GM21723 (cell line): ENCODE measurements at regions not wholly inside any gene's neighbourhood (a gene's known extent, or its start where the extent isn't known, plus 50 kb on each side); places are given as distances from the start of the nearest gene placed in this dataset.

ENCODE experiments used
- ATAC-seq: cut with Tn5 transposase; IDR thresholded peaks from one replicate; pipeline ENCODE4 v1.9.1; 2021; ENCODE audit warnings: mild to moderate bottlenecking, moderate library complexity; ENCODE audit not compliant: unreplicated experiment

- no peak for ATAC-seq
Measured at GRCh38 chrX:69365755-69366154, 138.4 kb upstream of the NALF2 start.

DNA sequence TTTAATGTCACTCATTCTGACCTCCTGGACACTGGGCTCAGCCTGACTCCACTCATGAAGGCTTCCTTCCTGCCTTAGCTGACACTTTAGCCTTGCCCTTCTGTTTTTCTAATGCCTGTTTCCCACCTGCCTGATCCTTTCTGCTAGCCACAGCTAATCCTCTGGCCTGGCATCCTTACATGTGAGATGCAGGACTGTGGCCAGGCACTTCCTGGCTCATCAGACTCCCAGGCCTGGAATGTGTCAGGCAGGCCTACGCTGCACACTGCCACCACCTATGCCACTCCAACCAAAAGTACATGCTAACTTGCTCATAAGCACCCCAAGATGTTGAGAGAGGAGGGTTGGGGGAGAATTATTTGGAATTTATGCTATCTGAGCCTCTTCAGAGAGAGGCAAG, 138.8 kb upstream of the NALF2 start:
- ATAC-seq: no peak

GRCh38 chrX:69362856-69363255, 141.3 kb upstream of the NALF2 start:
- ATAC-seq: peak; percentile 72

GRCh38 chrX:69362354-69362753, 141.8 kb upstream of the NALF2 start:
- ATAC-seq: no peak

DNA sequence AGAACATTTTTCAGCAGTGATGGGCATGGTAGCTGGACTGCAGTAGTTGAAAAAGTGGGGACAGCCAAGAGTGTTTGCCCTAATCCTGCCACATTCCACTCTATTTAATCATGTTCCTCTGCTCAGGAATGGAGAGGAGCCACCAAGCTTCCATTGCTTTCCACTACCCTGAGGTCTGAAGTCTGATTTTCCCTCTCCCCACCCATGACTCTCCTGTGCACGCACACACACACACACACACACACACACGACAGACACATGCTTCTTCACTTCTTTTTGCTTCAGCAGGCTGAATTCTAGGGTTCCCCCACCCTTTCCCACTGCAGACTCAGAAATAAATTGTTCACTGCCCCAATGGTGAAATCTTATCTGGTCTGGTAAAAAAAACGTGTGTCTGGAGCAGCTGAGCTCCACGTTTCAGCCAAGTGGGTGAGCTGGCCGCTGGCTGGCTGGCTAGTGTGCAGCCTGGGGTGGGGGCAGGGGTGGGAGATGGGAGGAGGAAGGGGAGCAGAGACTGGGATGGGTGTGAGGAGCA, 142.7 kb upstream of the NALF2 start:
- ATAC-seq: no peak

GRCh38 chrX:69357317-69357716, 146.8 kb upstream of the NALF2 start:
- no peak for ATAC-seq

DNA sequence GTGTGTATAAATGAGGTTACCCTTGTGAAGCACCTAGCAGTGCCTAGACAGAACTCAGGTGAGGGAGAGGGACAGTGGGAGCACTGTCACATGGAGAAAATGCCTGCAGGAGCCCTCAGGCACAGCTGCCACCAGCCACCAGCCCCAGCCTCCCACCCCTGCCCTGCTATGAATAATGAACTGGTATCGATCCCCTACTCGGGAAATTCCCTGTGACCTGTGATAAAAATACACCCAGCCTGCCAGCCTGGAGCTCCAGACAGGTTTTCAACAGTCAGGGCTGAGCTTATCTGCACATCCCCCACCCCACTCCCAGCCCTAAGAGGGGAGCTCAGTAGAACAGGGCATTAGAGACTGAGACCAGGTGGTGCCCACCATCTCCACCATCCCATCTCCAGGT, 159.6 kb upstream of the PJA1 start:
- no peak for ATAC-seq

DNA sequence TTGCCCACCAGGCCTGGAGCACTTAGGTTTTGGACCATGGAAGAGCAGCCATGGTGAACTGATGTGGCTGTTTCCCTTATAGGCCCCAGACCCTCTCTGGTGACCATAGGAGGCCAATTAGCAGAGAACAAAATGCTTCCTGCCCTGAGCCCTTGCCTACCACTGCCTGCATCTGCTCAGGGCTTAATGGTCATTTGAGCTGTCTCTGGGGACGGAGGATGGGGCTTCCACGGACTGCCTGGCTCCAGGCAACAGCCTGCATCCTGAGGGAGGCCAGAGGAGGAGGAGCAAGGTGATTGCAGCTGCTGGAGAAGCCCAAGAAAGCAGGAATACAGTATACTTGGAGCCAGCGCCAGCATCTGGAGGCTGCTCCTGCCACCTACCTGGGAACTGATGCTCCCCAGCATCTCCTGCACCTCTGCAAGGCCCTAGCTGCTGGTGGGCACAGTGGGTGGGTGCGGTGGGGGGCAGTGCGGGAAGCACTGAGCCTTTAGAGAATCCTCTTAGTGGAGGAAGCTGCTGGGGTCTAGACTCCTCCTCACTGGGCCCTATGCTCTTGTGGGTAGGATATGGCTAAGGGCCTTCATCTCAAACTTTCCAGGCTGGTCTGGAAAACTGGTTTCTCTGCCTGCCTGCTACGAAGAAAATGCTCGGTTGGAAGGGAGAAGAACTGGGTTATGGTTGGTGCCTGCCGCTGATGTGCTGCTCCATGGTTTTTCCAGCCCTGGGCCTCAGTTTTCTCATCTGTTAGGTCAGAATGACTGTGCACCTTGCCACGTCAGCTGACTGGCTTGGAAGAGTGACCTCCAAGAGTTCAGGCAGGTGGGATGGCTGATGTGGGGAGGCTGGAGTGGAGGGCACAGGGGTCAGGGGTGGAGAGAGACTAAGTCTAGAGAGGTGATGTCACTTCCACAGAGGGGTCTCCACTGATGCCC, 158.8 kb upstream of the PJA1 start:
- no peak for ATAC-seq

DNA sequence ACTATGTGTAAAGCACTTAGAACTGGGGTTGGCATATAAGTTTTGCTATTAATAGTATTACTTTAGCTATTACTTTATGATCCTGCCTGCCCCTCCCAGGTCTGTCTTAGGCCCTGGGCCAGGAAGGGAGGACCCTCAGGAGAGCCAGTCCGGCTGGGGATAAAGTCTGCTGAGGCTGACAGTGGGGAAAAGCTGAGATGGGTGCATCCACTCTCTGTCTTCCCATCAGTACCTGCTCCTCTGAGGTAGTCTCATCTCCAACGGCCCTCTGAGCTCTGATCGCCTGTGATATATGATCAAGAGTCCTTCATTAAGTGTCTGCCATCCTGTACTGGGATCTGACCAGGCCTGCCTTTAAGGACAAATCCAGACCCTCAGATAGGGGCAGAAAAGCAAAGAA, 156.5 kb upstream of the PJA1 start:
- no peak for ATAC-seq

- no peak for ATAC-seq
Measured at GRCh38 chrX:69321006-69321655, 155.9 kb upstream of the PJA1 start.

DNA sequence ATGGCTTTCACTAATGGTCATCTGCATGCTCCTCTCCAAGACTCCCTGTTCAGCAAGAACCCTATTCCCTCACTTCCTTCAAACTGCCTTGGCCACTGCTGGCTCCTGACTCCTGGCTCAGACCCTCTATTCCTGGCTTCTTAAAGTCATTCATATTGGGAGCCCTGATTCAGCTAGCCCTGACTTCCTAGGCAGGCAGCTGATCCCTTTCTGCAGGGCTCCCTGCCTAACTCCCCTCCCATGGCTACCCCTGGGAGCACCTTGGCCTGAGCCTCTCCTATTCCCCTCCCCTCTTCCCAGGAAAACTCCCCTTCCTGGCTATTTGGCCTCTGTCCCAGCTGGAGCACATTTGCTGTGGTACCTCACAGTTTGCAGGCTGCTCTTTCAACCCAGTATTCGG, 154.9 kb upstream of the PJA1 start:
- ATAC-seq: no peak

GRCh38 chrX:69319376-69319775, 154.1 kb upstream of the PJA1 start:
- ATAC-seq: no peak

DNA sequence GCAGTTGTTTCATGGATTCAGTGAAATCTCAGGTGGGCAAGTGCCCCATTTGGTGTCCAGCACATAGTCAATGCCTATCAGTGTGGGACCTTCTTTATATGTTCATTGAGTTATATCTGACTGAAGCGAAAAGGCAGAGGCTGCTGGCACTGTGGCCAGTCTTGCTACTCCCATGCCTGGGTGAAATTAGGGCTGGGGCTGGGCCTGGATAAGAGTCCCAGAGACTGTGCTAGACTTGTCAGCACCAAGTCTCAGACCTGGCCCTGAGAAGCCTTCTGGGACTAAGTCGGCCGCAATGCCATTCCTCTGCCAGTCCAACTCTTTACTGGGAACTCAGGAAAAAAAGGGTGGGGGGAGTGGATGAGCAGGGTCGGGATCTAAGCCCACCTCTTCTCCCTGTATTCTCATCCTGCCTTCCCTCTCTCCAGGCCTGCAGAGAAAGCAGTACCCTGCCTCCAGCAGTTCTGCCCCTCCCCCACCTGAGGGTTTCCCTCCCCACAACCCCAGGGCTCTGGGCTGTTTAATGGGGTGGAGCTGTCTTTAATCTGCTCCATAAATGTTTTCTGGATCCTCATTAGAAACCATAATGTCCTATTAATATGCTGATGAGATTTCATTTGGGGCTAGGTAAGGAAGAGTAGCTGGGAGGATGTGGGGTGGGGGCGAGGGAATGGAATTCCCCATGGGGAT, 153.5 kb upstream of the PJA1 start:
- no peak for ATAC-seq

- no peak for ATAC-seq
Measured at GRCh38 chrX:69317721-69318120, 152.5 kb upstream of the PJA1 start.

DNA sequence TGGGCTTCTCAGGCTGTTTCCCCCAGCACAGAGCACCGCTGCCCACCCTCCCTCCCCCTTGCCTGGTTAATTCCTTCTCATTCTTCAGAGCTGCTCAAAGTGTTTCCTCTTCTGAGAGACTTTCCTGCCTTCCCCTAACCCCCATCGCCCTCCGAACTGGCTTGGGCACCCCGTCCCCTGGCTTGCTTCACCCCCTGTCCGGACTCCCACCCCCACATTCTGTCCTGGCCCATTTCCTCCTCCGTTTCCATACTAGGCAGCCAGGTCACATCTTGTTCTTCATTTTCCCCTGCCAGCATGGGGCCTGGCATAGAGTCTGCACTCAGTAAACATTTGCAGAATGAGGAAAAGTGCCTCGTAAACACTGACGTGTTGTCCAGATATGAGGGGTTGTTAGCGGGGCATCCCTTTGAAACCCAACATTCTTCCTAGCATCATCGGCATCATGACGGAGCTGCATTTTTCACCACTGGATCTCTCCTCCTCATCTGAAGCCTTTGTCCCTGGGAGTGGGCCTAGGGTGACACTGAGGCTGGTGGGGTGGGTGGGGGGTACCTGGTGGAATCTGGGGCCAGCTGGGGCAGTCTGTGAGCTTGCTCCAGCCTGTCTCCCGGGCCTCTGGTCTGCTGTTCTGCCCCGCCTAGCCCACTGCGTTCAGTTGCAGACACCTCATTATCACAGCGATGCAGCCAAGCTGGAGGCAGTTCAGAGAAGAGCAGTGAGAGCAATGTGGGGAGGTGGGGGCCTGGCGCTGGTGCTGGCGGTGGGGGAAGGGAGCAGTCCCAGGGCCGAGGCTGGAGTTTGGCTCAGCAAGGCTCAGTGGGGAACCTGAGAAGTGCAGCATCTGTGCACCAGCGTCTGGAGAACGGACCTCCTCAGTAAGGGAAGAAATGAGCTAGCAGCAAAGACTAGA, 149.4 kb upstream of the PJA1 start:
- no peak for ATAC-seq

DNA sequence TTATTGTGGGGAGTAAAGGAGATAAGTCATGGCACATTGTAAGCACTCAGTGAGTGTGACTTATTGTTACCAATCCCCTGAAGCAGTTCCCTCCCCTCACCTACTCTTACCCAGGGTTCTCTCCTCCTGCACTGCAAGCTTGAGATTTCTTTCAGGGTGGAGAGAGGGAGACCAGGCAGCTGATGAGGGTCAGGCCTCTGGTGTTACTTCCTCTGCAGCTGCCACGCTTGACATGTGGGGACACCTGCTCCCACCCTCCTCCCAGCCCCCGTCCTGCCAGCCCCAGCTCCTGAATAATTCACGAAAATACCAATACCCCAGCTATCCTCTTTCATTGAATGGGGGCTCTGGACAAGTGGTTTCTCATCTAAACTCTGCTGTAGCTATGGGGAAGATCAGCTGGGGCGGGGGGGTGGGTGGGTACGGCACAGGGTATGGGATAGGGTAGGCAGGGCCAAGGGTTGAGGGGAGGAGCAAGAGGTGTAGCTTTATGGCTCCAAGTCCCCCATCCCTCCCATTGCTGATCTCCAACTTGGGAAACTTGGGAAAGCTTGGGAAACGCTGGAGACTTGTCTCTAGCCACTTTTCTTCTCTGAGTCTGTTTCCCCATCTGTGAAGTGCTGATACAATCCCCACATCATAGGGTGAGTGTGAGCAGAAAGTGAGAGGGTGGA, 148.5 kb upstream of the PJA1 start:
- no peak for ATAC-seq

DNA sequence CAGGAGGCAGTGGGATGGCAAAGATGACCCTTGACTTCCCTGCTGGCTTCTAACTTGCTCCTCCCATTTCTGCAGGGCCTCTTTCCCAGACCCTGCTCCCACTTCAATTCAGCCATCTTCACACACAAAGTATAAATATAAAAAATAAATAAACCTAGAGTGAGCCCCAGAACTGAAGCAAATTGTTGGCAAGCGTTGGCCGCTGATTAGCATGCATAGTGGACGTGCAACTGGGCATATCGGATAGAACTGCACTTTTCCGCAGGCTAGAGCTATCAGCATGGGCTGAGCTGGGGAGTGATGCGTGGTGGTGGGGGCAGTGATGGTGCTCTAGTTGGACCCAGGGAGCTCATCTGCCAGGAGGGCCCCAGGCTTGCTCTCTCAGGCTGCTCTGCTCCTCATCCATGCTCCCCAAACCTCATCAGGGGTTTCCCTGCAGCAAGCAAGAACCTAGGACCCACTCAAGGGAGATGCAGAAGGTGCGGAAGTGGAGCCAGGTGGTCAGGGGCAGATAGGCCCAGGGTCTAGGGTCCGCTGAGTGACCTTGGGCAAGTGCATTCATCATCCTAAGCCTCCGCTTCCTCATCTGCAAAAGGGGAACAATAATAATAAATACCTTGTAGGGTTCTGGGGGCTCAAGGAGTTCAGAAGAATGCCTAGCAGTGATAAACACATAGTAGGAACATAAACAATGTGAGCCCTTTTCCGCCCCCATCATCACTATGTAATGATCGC, 146.8 kb upstream of the PJA1 start:
- no peak for ATAC-seq

DNA sequence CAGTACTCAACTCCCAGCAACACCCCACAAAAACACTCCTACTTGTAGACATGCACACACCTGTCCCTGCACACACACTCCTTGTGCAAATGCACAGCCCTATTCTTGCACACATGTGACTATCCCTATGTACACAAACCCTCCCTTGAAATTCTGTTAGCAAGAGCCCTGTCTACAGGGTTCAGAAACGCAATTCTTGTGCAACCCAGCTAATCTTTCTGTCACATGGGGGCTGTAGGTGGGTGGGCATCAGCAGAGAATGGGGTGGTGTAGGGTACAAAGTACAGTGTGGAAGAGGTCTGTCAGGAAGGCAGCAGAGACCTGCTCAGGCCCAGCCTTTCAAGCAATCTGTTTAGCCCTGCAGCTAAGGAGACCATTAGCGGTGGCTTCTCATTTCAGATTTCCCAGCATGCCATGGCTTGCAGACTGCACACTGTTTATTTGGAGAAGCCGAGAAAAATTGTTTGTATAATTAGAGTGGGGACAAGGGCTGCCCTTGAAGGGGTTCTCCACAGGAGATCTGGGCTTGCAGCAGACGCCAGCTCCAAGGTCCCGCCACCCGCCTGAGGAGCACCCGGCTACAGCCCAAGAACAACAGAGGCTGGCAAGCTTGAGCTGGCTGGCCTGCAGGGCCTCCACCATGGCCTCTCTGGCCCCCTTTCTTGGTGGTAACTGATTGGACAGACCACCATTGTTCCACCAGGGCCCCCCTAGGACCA, 144.0 kb upstream of the PJA1 start:
- no peak for ATAC-seq

DNA sequence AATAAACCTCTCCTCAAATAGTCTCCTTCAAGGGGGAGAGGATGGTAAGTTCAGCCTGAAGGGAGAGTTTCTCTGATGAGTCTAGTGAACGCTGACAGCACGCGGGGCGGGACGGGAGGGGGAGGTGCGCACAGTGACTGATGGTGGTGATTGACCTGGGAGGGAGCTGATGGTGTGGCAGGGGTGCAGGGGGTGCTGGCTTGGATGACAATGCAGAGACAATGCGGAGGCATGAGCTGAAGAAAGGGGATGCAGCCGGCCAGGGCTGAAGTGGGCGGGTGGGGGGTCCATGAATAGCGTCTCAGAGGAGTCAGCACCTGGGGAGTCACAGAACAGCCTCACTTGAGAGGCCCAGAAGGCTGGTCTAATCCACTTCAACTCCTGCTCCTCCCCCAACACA, 142.5 kb upstream of the PJA1 start:
- ATAC-seq: no peak
